HEK293T (cell line): ENCODE measurements at regions not wholly inside any gene's neighbourhood (a gene's known extent, or its start where the extent isn't known, plus 50 kb on each side); places are given as distances from the start of the nearest gene placed in this dataset.

Source experiments
- CTCF ChIA-PET: fragments of 350-600 bp; formaldehyde crosslinking; extraction: SDS; loops from one replicate; lab custom pipeline; 2021; ENCODE audit warnings: antibody characterized with exemption, inconsistent platforms; lab: Yijun Ruan, JAX
- POLR2A ChIA-PET: fragments of 350-600 bp; formaldehyde crosslinking; extraction: SDS; loops from one replicate; lab custom pipeline; 2020; ENCODE audit warnings: antibody characterized with exemption, inconsistent platforms; lab: Yijun Ruan, JAX
- DNase-seq: peaks from one replicate; pipeline ENCODE4 v3.0.0; 2012; ENCODE audit warnings: mixed read lengths; ENCODE audit errors: extremely low spot score
- ARNT ChIP-seq: fragments of 450-650 bp; IDR thresholded peaks from 2 replicates; pipeline ENCODE4 v1.6.1; 2017; ENCODE audit warnings: mild to moderate bottlenecking
- BHLHE40 ChIP-seq: fragments of 450-650 bp; IDR thresholded peaks from 2 replicates; pipeline ENCODE4 v1.6.1; 2016; ENCODE audit warnings: mild to moderate bottlenecking, moderate library complexity, borderline replicate concordance
- CTBP1 ChIP-seq: fragments of 450-650 bp; IDR thresholded peaks from 2 replicates; pipeline ENCODE4 v1.6.1; 2016; ENCODE audit warnings: borderline replicate concordance
- ELF4 ChIP-seq: fragments of 450-650 bp; IDR thresholded peaks from 2 replicates; pipeline ENCODE4 v1.6.1; 2017; ENCODE audit warnings: antibody characterized with exemption
- FOXA1 ChIP-seq: fragments of 450-650 bp; IDR thresholded peaks from 2 replicates; pipeline ENCODE4 v1.6.1; 2016; ENCODE audit warnings: mild to moderate bottlenecking
- FOXK2 ChIP-seq: fragments of 450-650 bp; IDR thresholded peaks from 2 replicates; pipeline ENCODE4 v1.6.1; 2016; ENCODE audit warnings: mild to moderate bottlenecking
- FOXM1 ChIP-seq: fragments of 450-650 bp; IDR thresholded peaks from 2 replicates; pipeline ENCODE4 v1.6.1; 2017; ENCODE audit warnings: mild to moderate bottlenecking, borderline replicate concordance
- HDGF ChIP-seq: fragments of 450-650 bp; IDR thresholded peaks from 2 replicates; pipeline ENCODE4 v1.6.1; 2017; ENCODE audit warnings: antibody characterized with exemption, borderline replicate concordance
- L3MBTL2 ChIP-seq: fragments of 450-650 bp; conservative IDR thresholded peaks from 2 replicates; pipeline ENCODE4 v1.6.1; 2016; ENCODE audit warnings: mild to moderate bottlenecking
- LEF1 ChIP-seq: fragments of 450-650 bp; IDR thresholded peaks from 2 replicates; pipeline ENCODE4 v1.6.1; 2017; ENCODE audit warnings: mild to moderate bottlenecking, borderline replicate concordance
- NFRKB ChIP-seq: fragments of 450-650 bp; IDR thresholded peaks from 2 replicates; pipeline ENCODE4 v1.6.1; 2016; ENCODE audit warnings: mild to moderate bottlenecking, moderate library complexity
- SP1 ChIP-seq: fragments of 450-650 bp; IDR thresholded peaks from 2 replicates; pipeline ENCODE4 v1.6.1; 2017
- SUZ12 ChIP-seq: fragments of 450-650 bp; IDR thresholded peaks from 2 replicates; pipeline ENCODE4 v1.6.1; 2016; ENCODE audit warnings: mild to moderate bottlenecking
- TARDBP ChIP-seq: fragments of 450-650 bp; IDR thresholded peaks from 2 replicates; pipeline ENCODE4 v1.6.1; 2016
- ZNF384 ChIP-seq: fragments of 450-650 bp; IDR thresholded peaks from 2 replicates; pipeline ENCODE4 v1.6.1; 2016
- TF ChIP-seq, protein P1 (sequence below): fragments of 450-650 bp; IDR thresholded peaks from 2 replicates; pipeline ENCODE4 v1.6.1; 2016

DNA sequence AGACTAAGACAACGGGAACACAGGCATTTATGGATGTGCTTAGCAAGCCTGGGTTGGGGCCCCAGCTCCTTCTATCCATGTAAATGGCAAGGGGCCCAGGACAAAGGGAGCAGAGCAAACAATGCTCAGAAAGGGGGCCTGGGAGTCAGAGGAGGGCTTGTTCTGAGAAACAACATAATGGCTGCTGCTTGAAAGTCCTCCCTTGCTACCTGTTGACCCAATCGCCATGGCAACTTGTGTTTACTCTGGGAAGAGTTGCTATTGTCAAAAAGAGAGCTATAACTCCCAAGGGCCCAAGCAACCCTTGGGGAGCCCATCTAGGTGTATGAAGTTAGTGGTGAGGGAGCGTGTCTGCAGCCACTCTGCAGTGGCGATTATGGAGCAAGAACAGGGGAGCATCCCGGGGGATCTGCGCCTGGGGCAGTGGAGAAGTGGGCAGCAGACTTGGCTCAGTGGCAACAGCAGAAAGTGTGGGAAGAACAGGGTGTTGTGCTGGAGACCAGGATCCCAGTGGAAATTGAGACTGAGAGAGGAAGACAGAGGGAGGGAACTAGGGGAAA lies 118.7 kb upstream of the NLRP1 start:
- ChIA-PET CTCF (no interaction called here), POLR2A (no interaction called here)
- no peak for DNase-seq
- TF ChIP-seq, protein P1, sequence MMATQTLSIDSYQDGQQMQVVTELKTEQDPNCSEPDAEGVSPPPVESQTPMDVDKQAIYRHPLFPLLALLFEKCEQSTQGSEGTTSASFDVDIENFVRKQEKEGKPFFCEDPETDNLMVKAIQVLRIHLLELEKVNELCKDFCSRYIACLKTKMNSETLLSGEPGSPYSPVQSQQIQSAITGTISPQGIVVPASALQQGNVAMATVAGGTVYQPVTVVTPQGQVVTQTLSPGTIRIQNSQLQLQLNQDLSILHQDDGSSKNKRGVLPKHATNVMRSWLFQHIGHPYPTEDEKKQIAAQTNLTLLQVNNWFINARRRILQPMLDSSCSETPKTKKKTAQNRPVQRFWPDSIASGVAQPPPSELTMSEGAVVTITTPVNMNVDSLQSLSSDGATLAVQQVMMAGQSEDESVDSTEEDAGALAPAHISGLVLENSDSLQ: no peak
- TF ChIP-seq SUZ12: no peak
- no peak for TF ChIP-seq FOXK2
- TF ChIP-seq BHLHE40: no peak
- no peak for TF ChIP-seq L3MBTL2

DNA sequence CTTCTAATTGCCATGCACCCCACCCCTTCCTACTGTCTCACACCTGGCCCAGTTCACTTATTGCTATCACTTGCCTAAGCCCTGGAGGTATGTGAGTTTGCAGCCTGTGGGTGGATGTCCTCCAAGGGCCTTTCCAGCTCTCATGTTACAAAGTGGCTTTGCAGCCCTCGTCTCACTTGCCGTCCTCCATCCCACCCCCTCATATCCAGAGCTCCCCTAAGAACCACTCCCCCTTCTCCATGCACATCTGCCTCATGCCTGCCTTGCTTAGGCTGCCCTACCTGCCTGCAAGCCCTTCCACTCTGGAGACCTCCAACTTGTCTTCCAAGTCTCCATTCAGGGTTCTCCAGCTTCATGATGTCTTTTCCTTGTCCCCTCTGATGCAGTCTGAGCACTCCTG lies 119.4 kb upstream of the NLRP1 start:
- DNase-seq: no peak
- TF ChIP-seq ZNF384 (no peak), SP1 (no peak), CTBP1 (no peak), BHLHE40 (no peak), LEF1 (no peak), HDGF (no peak), TARDBP (no peak), L3MBTL2 (no peak), SUZ12 (no peak), FOXK2 (no peak), ELF4 (no peak), NFRKB (no peak), FOXM1 (no peak), FOXA1 (no peak), ARNT (no peak)
- TF ChIP-seq, protein P1: no peak
- ChIA-PET CTCF (no interaction called here), POLR2A (no interaction called here)

DNA sequence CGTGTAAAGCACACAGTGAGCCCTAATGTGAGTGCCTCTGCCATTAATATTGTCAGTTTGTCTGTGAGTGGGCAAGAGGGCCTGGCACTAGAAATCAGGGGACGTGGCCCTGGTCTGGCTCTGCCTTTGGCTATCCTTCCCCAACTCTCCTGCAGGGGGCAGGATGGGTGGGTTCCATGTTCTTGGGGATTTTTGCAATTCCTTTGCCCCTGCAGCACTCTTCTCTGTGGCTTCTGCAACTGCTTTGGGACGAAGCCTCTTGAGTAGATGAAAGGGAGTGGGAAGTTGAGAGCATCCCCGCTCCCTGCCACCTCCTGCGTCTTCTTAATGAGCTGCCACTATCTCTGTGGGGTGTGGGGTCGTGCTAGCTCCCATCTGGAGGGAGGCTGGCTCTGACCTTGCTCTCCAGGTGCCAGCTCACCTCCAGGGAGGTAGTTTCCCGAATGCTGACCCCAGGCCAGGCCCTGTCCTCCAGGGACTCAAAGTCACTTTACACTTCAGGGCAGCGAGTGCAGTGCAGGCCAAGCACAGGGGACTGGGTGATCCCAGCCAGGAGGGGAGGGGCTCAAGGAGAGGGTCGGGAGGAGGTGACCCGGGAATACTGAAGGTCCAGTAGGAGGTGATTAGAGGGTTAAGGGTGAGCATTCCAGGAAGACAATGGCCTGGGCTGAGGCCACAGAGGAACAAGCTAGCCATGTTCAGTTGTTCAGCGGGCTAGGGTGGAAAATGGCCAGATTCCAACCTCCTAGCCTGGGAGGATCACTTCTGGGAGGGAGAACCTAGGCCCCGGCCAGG lies 121.0 kb upstream of the NLRP1 start:
- POLR2A ChIA-PET: no interaction called here
- CTCF ChIA-PET: interaction anchor here (0.8 to 2.5 kb wide), 6 partner anchors 9 to 112 kb away, joined by 3 to 8 read pairs (median 4); no protein-coding TSS in a partner anchor
- TF ChIP-seq SUZ12 (no peak), LEF1 (no peak), SP1 (no peak), ARNT (no peak), NFRKB (no peak), BHLHE40 (no peak), FOXK2 (no peak), FOXA1 (no peak)
- DNase-seq: peak; percentile 40

DNA sequence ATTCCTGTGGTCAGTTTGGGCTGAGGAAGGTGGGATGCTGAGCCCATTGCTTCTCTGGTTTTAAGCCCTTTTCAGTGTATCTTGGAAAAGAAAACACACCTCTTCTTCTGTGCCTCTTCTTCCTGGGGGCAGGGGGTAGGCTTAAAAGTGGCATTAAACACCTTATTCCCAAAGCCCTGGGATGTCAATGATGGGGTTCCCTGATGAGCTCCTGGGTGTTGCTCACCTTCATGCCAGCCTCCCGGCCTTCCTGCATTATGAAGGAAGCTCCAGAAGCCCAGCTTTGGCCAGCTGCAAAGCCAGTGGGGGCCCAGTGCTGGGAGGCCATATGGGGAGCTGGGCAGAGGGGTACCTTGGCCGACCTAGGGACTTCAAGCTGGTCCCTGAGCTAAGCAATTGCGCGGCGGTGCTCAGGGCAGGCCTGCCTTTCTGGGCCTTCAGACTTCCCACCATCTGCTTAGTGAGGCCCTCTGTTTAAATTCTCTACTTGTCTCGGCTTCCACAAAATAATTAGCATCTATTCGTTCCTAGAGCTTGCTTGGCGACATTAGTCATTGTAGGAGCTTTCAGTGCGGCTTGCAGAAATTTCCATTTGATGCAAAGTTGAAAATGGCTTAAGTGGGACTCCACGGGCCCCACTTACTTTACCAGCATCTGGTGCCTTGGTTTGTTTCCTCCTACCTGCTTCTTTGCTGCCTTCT lies 121.7 kb upstream of the NLRP1 start:
- TF ChIP-seq ZNF384: no peak
- TF ChIP-seq TARDBP: no peak
- no peak for TF ChIP-seq HDGF
- TF ChIP-seq FOXA1: no peak
- TF ChIP-seq FOXK2: no peak
- TF ChIP-seq NFRKB: no peak
- TF ChIP-seq BHLHE40: no peak
- TF ChIP-seq ARNT: no peak
- no peak for TF ChIP-seq SP1
- TF ChIP-seq ELF4: no peak
- TF ChIP-seq CTBP1: no peak
- TF ChIP-seq, protein P1: no peak
- TF ChIP-seq FOXM1: no peak
- TF ChIP-seq SUZ12: no peak
- ChIA-PET CTCF (interaction anchor here (0.6 to 2.5 kb wide), 13 partner anchors 8 to 116 kb away, joined by 3 to 8 read pairs (median 3); no protein-coding TSS in a partner anchor), POLR2A (no interaction called here)
- DNase-seq: no peak

DNA sequence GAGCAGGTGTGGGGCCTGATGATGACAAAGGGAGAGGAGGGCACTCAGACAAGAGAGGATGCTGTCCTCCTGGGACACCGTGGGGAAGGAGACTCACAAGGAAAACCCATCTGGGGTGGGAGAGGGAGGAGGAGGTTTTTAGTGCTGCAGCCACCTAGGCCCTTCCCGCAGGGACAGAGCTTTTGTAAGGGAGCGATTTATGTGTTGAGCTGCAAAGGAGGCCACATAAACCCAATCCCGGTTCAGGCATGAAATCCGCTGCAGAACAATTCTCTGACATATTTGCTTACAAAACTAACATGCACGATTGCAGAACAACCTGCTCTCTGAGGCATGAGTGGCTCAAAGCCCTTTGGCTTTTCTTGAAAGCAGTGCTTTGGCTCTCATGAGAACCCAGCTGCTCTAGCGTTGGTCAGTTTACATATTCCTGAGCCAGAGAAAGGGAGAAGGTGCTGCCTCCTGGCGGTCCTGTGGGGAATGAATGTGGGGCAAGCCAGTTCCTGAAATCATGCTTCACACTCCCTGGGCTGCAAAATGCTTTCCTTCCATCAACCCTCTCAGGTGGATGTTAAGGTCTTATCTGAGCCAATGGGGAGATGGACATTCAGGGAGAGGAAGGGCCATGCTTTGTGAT lies 122.4 kb upstream of the NLRP1 start:
- ChIA-PET POLR2A (no interaction called here), CTCF (interaction anchor here (0.6 to 2.5 kb wide), 11 partner anchors 9 to 117 kb away, joined by 3 to 8 read pairs (median 3); no protein-coding TSS in a partner anchor)
- no peak for TF ChIP-seq TARDBP
- TF ChIP-seq FOXA1: no peak
- peak; percentile 65 for DNase-seq

DNA sequence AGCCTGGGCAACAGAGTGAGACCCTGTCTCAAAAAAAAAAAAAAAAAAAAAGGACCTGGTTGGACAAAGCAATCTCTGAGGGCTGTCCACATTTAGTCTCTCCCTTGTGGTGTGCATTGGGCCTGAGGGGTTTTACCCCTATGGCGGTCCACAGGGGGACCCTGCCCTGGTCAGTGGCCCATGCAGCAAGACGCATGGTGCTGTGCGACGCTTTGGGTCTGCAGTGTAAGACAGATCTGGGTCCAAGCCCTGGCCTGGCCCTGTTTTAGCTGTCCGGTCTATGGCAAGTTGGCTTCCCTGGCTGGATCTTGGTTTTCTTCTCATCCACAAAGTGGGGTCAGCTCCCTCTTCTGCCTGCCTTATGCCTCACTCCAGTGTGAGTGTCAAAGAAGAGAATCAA lies 123.2 kb upstream of the NLRP1 start:
- POLR2A ChIA-PET: no interaction called here
- DNase-seq: no peak
- TF ChIP-seq LEF1: no peak
- CTCF ChIA-PET: interaction anchor here (0.7 kb wide), 1 partner anchor 115 kb away, joined by 3 read pairs; no protein-coding TSS in a partner anchor
